SW 1271 (cell line): ENCODE measurements at regions not wholly inside any gene's neighbourhood (a gene's known extent, or its start where the extent isn't known, plus 50 kb on each side); places are given as distances from the start of the nearest gene placed in this dataset.

Experiments
- DNase-seq, 2 experiments: peaks; one replicate each; lab custom pipeline; 2025; lab: John Stamatoyannopoulos, UW

- no peak for DNase-seq
Observed at GRCh38 chr11:88404932-88405710, 67.6 kb upstream of the CTSC start.

DNA sequence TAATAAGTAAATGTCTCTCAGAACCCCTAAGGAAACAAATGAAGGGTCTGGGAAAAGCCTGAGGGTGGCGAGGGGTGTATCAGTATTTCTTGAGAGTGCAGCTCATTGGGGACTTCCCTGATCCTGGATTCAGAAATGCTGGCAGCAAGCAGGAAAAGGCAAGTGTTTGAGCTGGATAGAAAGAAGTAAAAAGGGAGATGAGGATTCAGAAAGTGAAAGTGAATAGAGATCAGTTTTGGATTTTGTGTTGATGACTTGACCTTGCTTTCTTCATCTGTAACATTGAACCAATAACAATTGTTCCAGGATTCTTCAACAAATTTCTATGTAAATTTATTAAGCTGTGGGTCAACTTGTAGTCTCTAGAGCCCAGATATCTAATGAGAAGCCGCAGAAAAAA lies 66.9 kb upstream of the CTSC start:
- no peak for DNase-seq

GRCh38 chr11:88402784-88403183 lies 65.2 kb upstream of the CTSC start:
- no peak for DNase-seq

GRCh38 chr11:88402192-88402715 lies 64.7 kb upstream of the CTSC start:
- DNase-seq: peak; percentile 8 to 70

DNA sequence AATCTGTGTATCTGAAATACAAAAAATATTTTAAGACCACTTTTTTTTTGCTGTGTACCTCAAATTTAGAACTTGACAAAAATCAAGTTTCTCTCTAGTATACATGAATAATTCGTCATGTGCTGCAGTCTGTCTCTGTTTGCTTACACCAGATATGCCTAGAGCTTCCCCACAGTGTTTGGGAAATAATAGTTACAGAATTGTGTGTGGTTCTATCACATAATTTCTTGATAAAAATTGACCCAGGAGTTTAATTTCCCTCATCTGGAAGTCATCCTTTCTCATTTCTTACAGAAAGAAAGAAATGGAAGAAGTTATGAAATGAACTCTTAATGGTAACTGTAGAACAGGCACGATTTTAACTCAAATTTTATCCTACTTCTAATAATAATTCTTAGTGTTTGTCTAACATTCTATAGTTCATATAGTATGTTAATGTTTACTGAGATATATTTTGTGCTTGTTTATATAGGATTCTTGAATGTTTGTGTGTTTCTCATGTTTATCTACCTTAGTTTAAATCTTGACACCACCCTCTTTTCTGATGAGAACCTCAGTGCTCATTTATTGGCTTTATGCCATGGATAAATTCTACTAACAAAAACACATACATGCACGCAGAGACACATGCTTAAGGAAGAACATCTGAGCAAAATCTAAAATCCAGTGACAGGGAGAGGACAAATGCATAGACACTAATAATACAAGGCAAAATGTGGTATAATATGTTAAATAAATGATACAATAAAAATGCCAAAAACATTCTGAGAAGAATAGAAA lies 61.4 kb upstream of the CTSC start:
- DNase-seq: no peak

GRCh38 chr11:88398372-88398771 lies 60.8 kb upstream of the CTSC start:
- DNase-seq: peak in 1 of 2 experiments; percentile 46

DNA sequence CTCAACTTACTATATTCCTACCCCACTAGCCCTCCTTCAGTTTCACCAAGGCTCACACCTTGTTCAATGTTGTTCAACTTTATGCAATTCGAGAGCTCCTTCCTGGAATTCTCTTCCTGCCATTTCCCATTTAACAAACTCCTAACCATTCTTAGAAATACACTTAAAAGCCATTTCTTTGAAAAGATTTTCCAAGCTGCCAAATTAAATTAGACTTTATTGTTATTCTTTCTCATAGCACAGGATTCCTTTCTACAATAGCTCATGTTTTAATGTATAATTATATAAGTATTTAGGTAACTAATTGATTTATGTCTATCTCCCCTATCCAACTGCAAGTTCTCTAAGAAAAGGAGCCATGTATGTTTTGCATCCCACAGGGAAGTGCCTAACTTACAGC lies 52.7 kb upstream of the CTSC start:
- no peak for DNase-seq

- DNase-seq: no peak
Observed at GRCh38 chr11:88387957-88388356, 50.4 kb upstream of the CTSC start.
